DOHH2 (cell line): ENCODE measurements at regions not wholly inside any gene's neighbourhood (a gene's known extent, or its start where the extent isn't known, plus 50 kb on each side); places are given as distances from the start of the nearest gene placed in this dataset.

Experiments
- CTCF ChIP-seq: fragments of 200-600 bp; sonication (generic); IDR thresholded peaks from one replicate; pipeline ENCODE4 v1.5.1; 2014; ENCODE audit warnings: antibody characterized with exemption, mild to moderate bottlenecking, low read depth, low read length; ENCODE audit not compliant: poor library complexity, severe bottlenecking
- EZH2phosphoT487 ChIP-seq: fragments of 200-600 bp; sonication (generic); IDR thresholded peaks from 2 replicates; pipeline ENCODE4 v1.6.1; 2017; ENCODE audit warnings: borderline replicate concordance, mild to moderate bottlenecking, antibody characterized with exemption, low read length, moderate library complexity, mixed read lengths

DNA sequence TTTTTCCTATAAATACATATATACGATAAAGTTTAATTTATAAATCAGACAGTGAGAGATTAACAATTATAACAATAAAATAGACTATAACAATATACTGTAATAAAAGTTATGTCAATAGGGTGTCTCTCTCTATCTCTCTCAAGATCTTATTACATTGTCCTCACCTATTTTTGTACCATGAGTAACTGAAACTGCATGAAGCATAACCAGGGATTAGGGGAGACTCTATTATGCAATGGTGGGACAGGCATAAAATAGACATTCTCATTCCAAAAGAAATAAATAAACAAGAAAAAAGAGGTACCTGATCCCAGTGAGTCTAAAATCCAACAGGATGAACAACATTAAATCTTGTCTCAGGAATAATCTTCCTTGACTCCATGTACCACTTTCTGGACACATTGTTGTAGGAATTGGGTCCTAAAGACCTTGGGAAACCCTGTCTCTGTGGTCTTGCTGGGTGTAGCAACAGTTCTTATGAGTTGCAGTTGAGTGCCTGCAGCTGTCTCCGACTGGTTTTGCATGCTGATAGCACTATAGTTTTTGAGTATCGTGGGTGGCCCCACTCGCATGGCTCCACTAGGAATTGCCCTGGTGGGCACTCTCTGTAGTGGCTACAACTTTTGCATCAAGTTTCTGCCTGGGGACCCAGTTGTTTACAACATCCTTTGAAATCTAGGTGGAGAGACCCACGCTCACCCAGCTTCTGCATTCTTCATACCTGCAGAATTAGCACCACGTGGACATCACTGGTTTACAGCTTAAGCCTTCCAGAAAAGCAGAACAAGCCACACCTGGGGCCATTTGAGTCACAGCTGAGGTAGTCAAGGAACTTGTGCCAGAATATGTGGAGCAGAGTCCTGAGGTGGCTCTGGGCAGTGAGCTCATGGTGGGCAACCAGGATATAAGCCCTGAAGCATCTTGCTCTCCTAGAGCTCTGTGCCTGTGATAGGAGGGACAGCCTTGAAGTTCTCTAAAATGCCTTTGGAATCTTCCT lies 204.7 kb downstream of the KITLG start:
- TF ChIP-seq CTCF (no peak), EZH2phosphoT487 (no peak)
